HCT116 (cell line): ENCODE measurements at regions not wholly inside any gene's neighbourhood (a gene's known extent, or its start where the extent isn't known, plus 50 kb on each side); places are given as distances from the start of the nearest gene placed in this dataset.

Source experiments
- ATAC-seq: fragments of 200-7000 bp; cut with Tn5 transposase; 2 replicates; pipeline ENCODE4 v1.9.1; 2020; ENCODE audit warnings: mild to moderate bottlenecking, moderate library complexity
- BruUV-seq: library from RNA; stranded (reverse); fragments of 400-500 nt; replicated peaks from 2 replicates; lab custom pipeline; 2021; lab: Mats Ljungman, UMichigan
- CTCF ChIA-PET: fragments of 300-600 bp; sonication (Branson Sonifier 250); formaldehyde crosslinking; loops from one replicate; lab custom pipeline; 2021; ENCODE audit warnings: antibody characterized with exemption; lab: Charles Lee
- POLR2A ChIA-PET: fragments of 300-600, 350-600 bp; sonication (Branson Sonifier 250); formaldehyde crosslinking; loops from one replicate; lab custom pipeline; 2021; ENCODE audit warnings: antibody characterized with exemption; lab: Charles Lee
- RAD21 ChIA-PET, 2 experiments: fragments of 300-600 bp; sonication (Branson Sonifier 250); formaldehyde crosslinking; loops; one replicate each; lab custom pipeline; 2023; ENCODE audit warnings: low total read pairs in 2 of 2; ENCODE audit not compliant: uncharacterized antibody in 2 of 2, unreplicated experiment in 2 of 2, low non-redundant PET in 1 of 2; lab: Charles Lee
- DNase-seq: peaks from one replicate; pipeline ENCODE4 v3.0.0-alpha.2; 2010; ENCODE audit warnings: low read depth, low spot score
- H2AFZ ChIP-seq: fragments of 200-600 bp; shearing (Covaris generic), sonication (generic); 2 replicates; pipeline ENCODE4 v1.6.1; 2017; ENCODE audit warnings: low read depth, mixed run types, mixed read lengths, antibody characterized with exemption, low read length; ENCODE audit not compliant: poor library complexity, severe bottlenecking
- H3K27ac ChIP-seq: 2 replicates; pipeline ENCODE4 v1.5.1; 2012; ENCODE audit warnings: low read depth, low read length
- H3K27me3 ChIP-seq: fragments of 200-600 bp; sonication (generic); 2 replicates; pipeline ENCODE4 v1.6.1; 2016; ENCODE audit warnings: mixed run types, low read length, mixed read lengths; ENCODE audit not compliant: insufficient read depth
- H3K36me3 ChIP-seq, 2 experiments: fragments of 200-500 bp in 1 of 2; fragments of 200-600 bp in 1 of 2; sonication (Bioruptor generic) in 1 of 2; sonication (generic) in 1 of 2; 2 replicates each; pipeline versions ENCODE4 v1.5.1 to v1.6.1; 2014 to 2016; ENCODE audit warnings: low read length in 2 of 2, inconsistent platforms in 1 of 2, mixed read lengths in 1 of 2, mixed run types in 1 of 2; ENCODE audit not compliant: insufficient read depth in 2 of 2, control insufficient read depth in 1 of 2
- H3K4me1 ChIP-seq, 2 experiments: fragments of 200-600 bp in 1 of 2; sonication (generic) in 1 of 2; 2 replicates each; pipeline versions ENCODE4 v1.5.1 to v1.6.1; 2012 to 2017; ENCODE audit warnings: low read length in 2 of 2, inconsistent platforms in 1 of 2, mild to moderate bottlenecking in 1 of 2, mixed read lengths in 1 of 2, mixed run types in 1 of 2, moderate library complexity in 1 of 2; ENCODE audit not compliant: insufficient read depth in 2 of 2, control insufficient read depth in 1 of 2
- H3K4me2 ChIP-seq: fragments of 200-600 bp; sonication (generic); 2 replicates; pipeline ENCODE4 v1.6.1; 2017; ENCODE audit warnings: mixed run types, low read length, mixed read lengths
- H3K4me3 ChIP-seq, 2 experiments: fragments of 200-600 bp in 1 of 2; sonication (generic) in 1 of 2; replicated peaks in 1 of 2; 2 replicates each; pipeline ENCODE4 v1.5.1; 2011 to 2016; ENCODE audit warnings: low read length in 2 of 2, control low read depth in 1 of 2, low read depth in 1 of 2, mild to moderate bottlenecking in 1 of 2, mixed read lengths in 1 of 2, mixed run types in 1 of 2
- H3K79me2 ChIP-seq: fragments of 200-600 bp; sonication (generic); 2 replicates; pipeline ENCODE4 v1.6.1; 2017; ENCODE audit warnings: mild to moderate bottlenecking, mixed run types, low read length, moderate library complexity, mixed read lengths; ENCODE audit not compliant: insufficient read depth
- H3K9ac ChIP-seq: fragments of 200-600 bp; sonication (generic); 2 replicates; pipeline ENCODE4 v1.6.1; 2016; ENCODE audit warnings: low read length, mixed read lengths
- H3K9me2 ChIP-seq: fragments of 200-600 bp; sonication (generic), shearing (Covaris generic); 2 replicates; pipeline ENCODE4 v1.6.1; 2017; ENCODE audit warnings: mixed run types, mild to moderate bottlenecking, moderate library complexity; ENCODE audit not compliant: insufficient read depth
- H3K9me3 ChIP-seq, 2 experiments: fragments of 200-500 bp in 1 of 2; fragments of 200-600 bp in 1 of 2; sonication (Bioruptor generic) in 1 of 2; sonication (generic) in 1 of 2; 2 replicates each; pipeline ENCODE4 v1.6.1; 2014 to 2017; ENCODE audit warnings: low read length in 2 of 2, mixed read lengths in 2 of 2, inconsistent platforms in 1 of 2, low read depth in 1 of 2, mild to moderate bottlenecking in 1 of 2, mixed run types in 1 of 2, moderate library complexity in 1 of 2; ENCODE audit not compliant: control insufficient read depth in 1 of 2, insufficient read depth in 1 of 2
- H4K20me1 ChIP-seq: fragments of 200-600 bp; sonication (generic), shearing (Covaris generic); 2 replicates; pipeline ENCODE4 v1.6.1; 2017; ENCODE audit warnings: mixed run types, mild to moderate bottlenecking, moderate library complexity; ENCODE audit not compliant: insufficient read depth
- CEBPB ChIP-seq: IDR thresholded peaks from 2 replicates; pipeline ENCODE4 v1.6.1; 2012; ENCODE audit warnings: low read depth
- EZH2phosphoT487 ChIP-seq: fragments of 200-600 bp; IDR thresholded peaks from 2 replicates; pipeline ENCODE4 v1.6.1; 2018; ENCODE audit warnings: antibody characterized with exemption, borderline replicate concordance
- RAD21 ChIP-seq: IDR thresholded peaks from 2 replicates; pipeline ENCODE4 v1.6.1; 2012; ENCODE audit warnings: low read depth, mild to moderate bottlenecking
- SRF ChIP-seq: IDR thresholded peaks from 2 replicates; pipeline ENCODE4 v1.6.1; 2012; ENCODE audit warnings: low read depth
- YY1 ChIP-seq: IDR thresholded peaks from 2 replicates; pipeline ENCODE4 v1.6.1; 2011; ENCODE audit warnings: low read length, low read depth, moderate library complexity, mild to moderate bottlenecking; ENCODE audit not compliant: insufficient replicate concordance; ENCODE audit errors: extremely low read depth
- ZFX ChIP-seq: fragments of 450-650 bp; IDR thresholded peaks from 2 replicates; pipeline ENCODE4 v1.6.1; 2017
- ZNF274 ChIP-seq: fragments of 200-500 bp; sonication (Bioruptor generic); IDR thresholded peaks from 2 replicates; pipeline ENCODE4 v1.6.1; 2014; ENCODE audit warnings: mild to moderate bottlenecking, low read depth, low read length, inconsistent platforms
- intact Hi-C: fragments of 100-400 bp; cut with micrococcal nuclease; formaldehyde crosslinking; loops from 2 replicates; pipeline ENCODE4 v1.10.0; 2022
- TF ChIP-seq, protein P1 (sequence below): IDR thresholded peaks from 2 replicates; pipeline ENCODE4 v1.6.1; 2012
- TF ChIP-seq, protein P2 (sequence below), 3 experiments: fragments of 200-600 bp in 1 of 3; sonication (generic) in 1 of 3; IDR thresholded peaks in 2 of 3; conservative IDR thresholded peaks in 1 of 3; 2 replicates each; pipeline ENCODE4 v1.5.1; 2012 to 2017; ENCODE audit warnings: low read depth in 2 of 3, low read length in 2 of 3, antibody characterized with exemption in 1 of 3, borderline replicate concordance in 1 of 3, control low read depth in 1 of 3, mild to moderate bottlenecking in 1 of 3, mixed read lengths in 1 of 3, mixed run types in 1 of 3, moderate library complexity in 1 of 3; ENCODE audit not compliant: insufficient read depth in 1 of 3
- TF ChIP-seq, protein P3 (sequence below): IDR thresholded peaks from 2 replicates; pipeline ENCODE4 v1.6.1; 2012; ENCODE audit warnings: low read depth

DNA sequence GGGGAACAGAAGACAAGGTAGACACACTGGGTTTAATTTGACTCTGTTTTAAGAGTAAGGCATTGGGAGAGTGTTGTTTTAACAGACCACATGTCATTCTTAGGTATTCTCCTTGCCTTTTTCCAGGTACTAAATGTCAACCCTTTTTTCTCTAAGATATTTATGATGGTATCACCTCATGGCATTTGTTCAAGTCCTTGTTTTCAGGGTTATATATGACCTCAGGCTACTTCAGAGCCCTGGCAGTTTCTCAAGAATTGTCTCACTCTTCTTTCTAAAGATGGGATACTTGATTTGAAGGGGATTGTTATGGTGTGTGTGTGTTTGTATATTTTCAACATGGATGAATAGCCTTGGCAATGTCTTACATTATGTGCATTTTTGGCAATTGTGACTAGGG lies 131.1 kb upstream of the ACTBL2 start:
- H3K36me3 ChIP-seq, result no peaks in the 10 kb centered on the region
- no peaks in the 10 kb centered on the region for H3K9me2 ChIP-seq
- no peak overlapping the region for H3K9ac ChIP-seq
- no peak overlapping the region for H3K4me2 ChIP-seq
- ATAC-seq (no peak), DNase-seq (no peak)
- intact Hi-C loops, result no loop called here
- no peaks in the 10 kb centered on the region for H3K79me2 ChIP-seq
- no peaks in the 10 kb centered on the region for H3K27me3 ChIP-seq
- no peaks in the 10 kb centered on the region for H4K20me1 ChIP-seq
- RAD21 ChIA-PET, result no interaction called here
- H3K27ac ChIP-seq, result no peak overlapping the region
- no peaks in the 10 kb centered on the region for H3K4me1 ChIP-seq
- TF ChIP-seq CEBPB (no peak), SRF (no peak), ZNF274 (no peak), YY1 (no peak), ZFX (no peak), RAD21 (no peak), EZH2phosphoT487 (no peak)
- TF ChIP-seq, protein P1, sequence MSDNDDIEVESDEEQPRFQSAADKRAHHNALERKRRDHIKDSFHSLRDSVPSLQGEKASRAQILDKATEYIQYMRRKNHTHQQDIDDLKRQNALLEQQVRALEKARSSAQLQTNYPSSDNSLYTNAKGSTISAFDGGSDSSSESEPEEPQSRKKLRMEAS, result no peak
- TF ChIP-seq, protein P2, sequence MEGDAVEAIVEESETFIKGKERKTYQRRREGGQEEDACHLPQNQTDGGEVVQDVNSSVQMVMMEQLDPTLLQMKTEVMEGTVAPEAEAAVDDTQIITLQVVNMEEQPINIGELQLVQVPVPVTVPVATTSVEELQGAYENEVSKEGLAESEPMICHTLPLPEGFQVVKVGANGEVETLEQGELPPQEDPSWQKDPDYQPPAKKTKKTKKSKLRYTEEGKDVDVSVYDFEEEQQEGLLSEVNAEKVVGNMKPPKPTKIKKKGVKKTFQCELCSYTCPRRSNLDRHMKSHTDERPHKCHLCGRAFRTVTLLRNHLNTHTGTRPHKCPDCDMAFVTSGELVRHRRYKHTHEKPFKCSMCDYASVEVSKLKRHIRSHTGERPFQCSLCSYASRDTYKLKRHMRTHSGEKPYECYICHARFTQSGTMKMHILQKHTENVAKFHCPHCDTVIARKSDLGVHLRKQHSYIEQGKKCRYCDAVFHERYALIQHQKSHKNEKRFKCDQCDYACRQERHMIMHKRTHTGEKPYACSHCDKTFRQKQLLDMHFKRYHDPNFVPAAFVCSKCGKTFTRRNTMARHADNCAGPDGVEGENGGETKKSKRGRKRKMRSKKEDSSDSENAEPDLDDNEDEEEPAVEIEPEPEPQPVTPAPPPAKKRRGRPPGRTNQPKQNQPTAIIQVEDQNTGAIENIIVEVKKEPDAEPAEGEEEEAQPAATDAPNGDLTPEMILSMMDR (IDR thresholded peaks at IDR 0.05 in 2 of 3, conservative IDR thresholded peaks at IDR 0.05 in 1 of 3; ENCODE audit: borderline replicate concordance in 1 of 3, insufficient read depth in 1 of 3, low read depth in 2 of 3, low read length in 2 of 3), result no peak
- TF ChIP-seq, protein P3, sequence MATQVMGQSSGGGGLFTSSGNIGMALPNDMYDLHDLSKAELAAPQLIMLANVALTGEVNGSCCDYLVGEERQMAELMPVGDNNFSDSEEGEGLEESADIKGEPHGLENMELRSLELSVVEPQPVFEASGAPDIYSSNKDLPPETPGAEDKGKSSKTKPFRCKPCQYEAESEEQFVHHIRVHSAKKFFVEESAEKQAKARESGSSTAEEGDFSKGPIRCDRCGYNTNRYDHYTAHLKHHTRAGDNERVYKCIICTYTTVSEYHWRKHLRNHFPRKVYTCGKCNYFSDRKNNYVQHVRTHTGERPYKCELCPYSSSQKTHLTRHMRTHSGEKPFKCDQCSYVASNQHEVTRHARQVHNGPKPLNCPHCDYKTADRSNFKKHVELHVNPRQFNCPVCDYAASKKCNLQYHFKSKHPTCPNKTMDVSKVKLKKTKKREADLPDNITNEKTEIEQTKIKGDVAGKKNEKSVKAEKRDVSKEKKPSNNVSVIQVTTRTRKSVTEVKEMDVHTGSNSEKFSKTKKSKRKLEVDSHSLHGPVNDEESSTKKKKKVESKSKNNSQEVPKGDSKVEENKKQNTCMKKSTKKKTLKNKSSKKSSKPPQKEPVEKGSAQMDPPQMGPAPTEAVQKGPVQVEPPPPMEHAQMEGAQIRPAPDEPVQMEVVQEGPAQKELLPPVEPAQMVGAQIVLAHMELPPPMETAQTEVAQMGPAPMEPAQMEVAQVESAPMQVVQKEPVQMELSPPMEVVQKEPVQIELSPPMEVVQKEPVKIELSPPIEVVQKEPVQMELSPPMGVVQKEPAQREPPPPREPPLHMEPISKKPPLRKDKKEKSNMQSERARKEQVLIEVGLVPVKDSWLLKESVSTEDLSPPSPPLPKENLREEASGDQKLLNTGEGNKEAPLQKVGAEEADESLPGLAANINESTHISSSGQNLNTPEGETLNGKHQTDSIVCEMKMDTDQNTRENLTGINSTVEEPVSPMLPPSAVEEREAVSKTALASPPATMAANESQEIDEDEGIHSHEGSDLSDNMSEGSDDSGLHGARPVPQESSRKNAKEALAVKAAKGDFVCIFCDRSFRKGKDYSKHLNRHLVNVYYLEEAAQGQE, result no peak
- BruUV-seq, result no TSS peak
- CTCF ChIA-PET, result no interaction called here
- POLR2A ChIA-PET, result no interaction called here
- H3K4me3 ChIP-seq, result no peak overlapping the region
- H2AFZ ChIP-seq, result no peak overlapping the region
- H3K9me3 ChIP-seq, result no peaks in the 10 kb centered on the region
